ENCODE measurements at regions not wholly inside any gene's neighbourhood (a gene's known extent, or its start where the extent isn't known, plus 50 kb on each side); places are given as distances from the start of the nearest gene placed in this dataset.

GRCh38 chr3:23117856-23118255 is 85.3 kb upstream of the UBE2E2 start:
- no peak for TF ChIP-seq CTCF (IDR thresholded peaks at IDR 0.05)
- no peak for TF ChIP-seq EP300 (IDR thresholded peaks at IDR 0.05)
- TF ChIP-seq POLR2A (IDR thresholded peaks at IDR 0.05) = no peak
- TF ChIP-seq POLR2AphosphoS5 (IDR thresholded peaks at IDR 0.05) = no peak

All from gastroesophageal sphincter (tissue), 3 donors.